HepG2 (cell line): ENCODE measurements at regions not wholly inside any gene's neighbourhood (a gene's known extent, or its start where the extent isn't known, plus 50 kb on each side); places are given as distances from the start of the nearest gene placed in this dataset.

Experiments used
- ATAC-seq: fragments of 200-7000 bp; cut with Tn5 transposase; 3 replicates; pipeline ENCODE4 v1.9.1; 2020; ENCODE audit warnings: mild to moderate bottlenecking, moderate library complexity
- BruUV-seq: library from RNA; stranded (reverse); fragments of 400-500 nt; replicated peaks from 2 replicates; lab custom pipeline; 2021; lab: Mats Ljungman, UMichigan
- CTCF ChIA-PET: fragments of 300-600 bp; formaldehyde crosslinking; extraction: SDS; loops from one replicate; lab custom pipeline; 2021; ENCODE audit warnings: low total read pairs, inconsistent platforms, low intra/inter-chr PET ratio; lab: Yijun Ruan, JAX
- POLR2A ChIA-PET: fragments of 350-600 bp; sonication (Branson Sonifier 250); formaldehyde crosslinking; loops from one replicate; lab custom pipeline; 2020; ENCODE audit warnings: antibody characterized with exemption, inconsistent platforms; lab: Yijun Ruan, JAX
- DNase-seq: peaks from one replicate; pipeline ENCODE4 v3.0.0-alpha.2; 2015; ENCODE audit warnings: low spot score
- FAIRE-seq: peaks from 3 replicates; lab custom pipeline; 2011; peaks lifted over from hg19 to GRCh38; lab: Jason Lieb, UNC
- H2AFZ ChIP-seq: one replicate; pipeline ENCODE4 v1.6.1; 2011; ENCODE audit warnings: low read length, inconsistent platforms
- H3K27ac ChIP-seq: fragments of 300-600 bp; 3 replicates; pipeline ENCODE4 v1.8.0; 2011; ENCODE audit warnings: mixed run types, mild to moderate bottlenecking, mixed read lengths, low read length, inconsistent platforms; ENCODE audit not compliant: insufficient read depth; ENCODE audit errors: extremely low read length
- H3K27me3 ChIP-seq, 2 experiments: fragments of 200-600 bp in 1 of 2; 2 replicates in 1 of 2; 3 replicates in 1 of 2; pipeline versions ENCODE4 v1.6.0 to v1.8.0; 2011; ENCODE audit warnings: low read length in 2 of 2, mild to moderate bottlenecking in 2 of 2, moderate library complexity in 2 of 2, inconsistent platforms in 1 of 2; ENCODE audit not compliant: insufficient read depth in 2 of 2, control insufficient read depth in 1 of 2
- H3K36me3 ChIP-seq, 2 experiments: fragments of 200-600 bp in 1 of 2; replicated peaks in 1 of 2; 2 replicates in 1 of 2; 3 replicates in 1 of 2; pipeline versions ENCODE4 v1.5.1 to v1.8.0; 2011; ENCODE audit warnings: low read length in 2 of 2, inconsistent platforms in 1 of 2; ENCODE audit not compliant: insufficient read depth in 2 of 2, control insufficient read depth in 1 of 2
- H3K4me1 ChIP-seq: 2 replicates; pipeline ENCODE4 v1.5.1; 2012; ENCODE audit warnings: low read length, inconsistent platforms; ENCODE audit not compliant: insufficient read depth
- H3K4me2 ChIP-seq: 2 replicates; pipeline ENCODE4 v1.6.0; 2011; ENCODE audit warnings: low read depth, low read length, inconsistent platforms
- H3K4me3 ChIP-seq, 3 experiments: fragments of 200-600 bp in 1 of 3; sonication (generic), shearing (Covaris generic) in 1 of 3; replicated peaks in 1 of 3; 2 replicates each; pipeline ENCODE4 v1.5.1; 2011 to 2016; ENCODE audit warnings: low read length in 3 of 3, inconsistent platforms in 2 of 3, low read depth in 2 of 3, mild to moderate bottlenecking in 2 of 3, control low read depth in 1 of 3, mixed read lengths in 1 of 3; ENCODE audit not compliant: insufficient read depth in 1 of 3
- H3K79me2 ChIP-seq: one replicate; pipeline ENCODE4 v1.6.1; 2011; ENCODE audit warnings: low read length, inconsistent platforms; ENCODE audit not compliant: insufficient read depth
- H3K9ac ChIP-seq: 2 replicates; pipeline ENCODE4 v1.6.0; 2011; ENCODE audit warnings: mild to moderate bottlenecking, low read depth, low read length, inconsistent platforms; ENCODE audit not compliant: insufficient read depth
- H3K9me3 ChIP-seq: 2 replicates; pipeline ENCODE4 v1.5.1; 2012; ENCODE audit warnings: mild to moderate bottlenecking, low read length
- H4K20me1 ChIP-seq: 2 replicates; pipeline ENCODE4 v1.6.0; 2011; ENCODE audit warnings: inconsistent platforms, mild to moderate bottlenecking, low read length, moderate library complexity; ENCODE audit not compliant: insufficient read depth
- AFF4 ChIP-seq: sonication (generic); formaldehyde crosslinking; IDR thresholded peaks from 2 replicates; pipeline ENCODE4 v1.4.0; 2020; ENCODE audit warnings: missing genetic modification reagents
- CENPX ChIP-seq: sonication (generic); formaldehyde crosslinking; IDR thresholded peaks from 2 replicates; pipeline ENCODE4 v1.9.0; 2021; ENCODE audit warnings: mild to moderate bottlenecking, missing genetic modification reagents, moderate library complexity
- DR1 ChIP-seq: sonication (generic); formaldehyde crosslinking; IDR thresholded peaks from 2 replicates; pipeline ENCODE4 v1.8.0; 2021; ENCODE audit warnings: mild to moderate bottlenecking, missing genetic modification reagents, inconsistent platforms
- FOSL1 ChIP-seq: sonication (generic); formaldehyde crosslinking; IDR thresholded peaks from 2 replicates; pipeline ENCODE4 v1.9.0; 2021; ENCODE audit warnings: missing genetic modification reagents, borderline replicate concordance
- FOXO1 ChIP-seq: sonication (generic); formaldehyde crosslinking; IDR thresholded peaks from 2 replicates; pipeline ENCODE4 v1.4.0; 2020; ENCODE audit warnings: missing genetic modification reagents
- HDAC6 ChIP-seq: fragments of 200-600 bp; sonication (generic); IDR thresholded peaks from 2 replicates; pipeline ENCODE4 v1.7.0; 2017; ENCODE audit warnings: mild to moderate bottlenecking, antibody characterized with exemption, low read length, low read depth
- KLF9 ChIP-seq: IDR thresholded peaks from 2 replicates; pipeline ENCODE4 v1.6.1; 2016; ENCODE audit warnings: low read depth
- PAF1 ChIP-seq: IDR thresholded peaks from 2 replicates; pipeline ENCODE4 v1.6.1; 2016; ENCODE audit warnings: missing genetic modification reagents, missing compliant biosample characterization
- SRY ChIP-seq: sonication (generic); formaldehyde crosslinking; IDR thresholded peaks from 2 replicates; pipeline ENCODE4 v1.8.0; 2022; ENCODE audit warnings: mild to moderate bottlenecking, missing genetic modification reagents
- STAT5B ChIP-seq: sonication (generic); formaldehyde crosslinking; IDR thresholded peaks from 2 replicates; pipeline ENCODE4 v1.4.0; 2020; ENCODE audit warnings: missing genetic modification reagents
- TOE1 ChIP-seq: sonication (generic); formaldehyde crosslinking; IDR thresholded peaks from 2 replicates; pipeline ENCODE4 v1.4.0; 2020; ENCODE audit warnings: mild to moderate bottlenecking, missing genetic modification reagents
- ZBTB10 ChIP-seq: sonication (generic); formaldehyde crosslinking; IDR thresholded peaks from 2 replicates; pipeline ENCODE4 v1.4.0; 2020; ENCODE audit warnings: missing genetic modification reagents, borderline replicate concordance
- ZNF136 ChIP-seq: sonication (generic); formaldehyde crosslinking; IDR thresholded peaks from 2 replicates; pipeline ENCODE4 v1.8.1; 2022; ENCODE audit warnings: low read depth, mild to moderate bottlenecking, moderate library complexity, missing genetic modification reagents
- ZNF335 ChIP-seq: sonication (generic); formaldehyde crosslinking; IDR thresholded peaks from 2 replicates; pipeline ENCODE4 v1.4.0; 2020; ENCODE audit warnings: missing genetic modification reagents
- ZNF589 ChIP-seq: sonication (generic); formaldehyde crosslinking; conservative IDR thresholded peaks from 2 replicates; pipeline ENCODE4 v1.8.0; 2022; ENCODE audit warnings: mild to moderate bottlenecking, moderate library complexity, missing genetic modification reagents
- ZNF75D ChIP-seq: sonication (generic); formaldehyde crosslinking; IDR thresholded peaks from 2 replicates; pipeline ENCODE4 v1.8.1; 2023; ENCODE audit warnings: missing genetic modification reagents, mild to moderate bottlenecking, borderline replicate concordance
- ZNF761 ChIP-seq: sonication (generic); formaldehyde crosslinking; conservative IDR thresholded peaks from 2 replicates; pipeline ENCODE4 v1.4.0; 2020; ENCODE audit warnings: mild to moderate bottlenecking, missing genetic modification reagents
- WGBS: methylation state at CpG from one replicate; pipeline ENCODE4 v1.1.6; 2017; ENCODE audit warnings: low lambda C conversion rate; 5-methylcytosine and 5-hydroxymethylcytosine counted together
- in situ Hi-C: cut with HindIII; loops from 2 replicates; pipeline ENCODE4 v1.10.0; 2017; ENCODE audit warnings: low pct_unique_long_range_greater_than_20kb; ENCODE audit not compliant: extremely low pct_ligation_motif_present
- intact Hi-C: fragments of 100-400 bp; cut with micrococcal nuclease; formaldehyde crosslinking; loops from one replicate; pipeline ENCODE4 v1.10.0; 2022; ENCODE audit not compliant: unreplicated experiment

GRCh38 chr10:35824704-35825103 is 182.6 kb upstream of the FZD8 start (continued):
- no peak for TF ChIP-seq FOXO1
- no peak for TF ChIP-seq STAT5B (CRISPR knock-in tag)
- TF ChIP-seq CENPX, result no peak
- TF ChIP-seq ZNF75D, result no peak
- no peak for TF ChIP-seq ZNF761
- no peak for TF ChIP-seq ZBTB10 (CRISPR knock-in tag)
- TF ChIP-seq DR1 (CRISPR knock-in tag), result no peak
- TF ChIP-seq ZNF335 (CRISPR knock-in tag), result no peak
- no peak for TF ChIP-seq ZNF136 (CRISPR knock-in tag)

- H4K20me1 ChIP-seq, result no peaks in the 10 kb centered on the region
- ChIA-PET POLR2A (no interaction called here), CTCF (no interaction called here)
- H3K4me1 ChIP-seq, result no peaks in the 10 kb centered on the region
- no TSS peak for BruUV-seq
- H3K4me3 ChIP-seq, result no peak overlapping the region
- no peak overlapping the region for H2AFZ ChIP-seq
- H3K36me3 ChIP-seq, result no peaks in the 10 kb centered on the region
- H3K27me3 ChIP-seq, result no peaks in the 10 kb centered on the region
- TF ChIP-seq PAF1 (no peak), SRY (CRISPR knock-in tag) (no peak), TOE1 (no peak), FOSL1 (CRISPR knock-in tag) (no peak), AFF4 (CRISPR knock-in tag) (no peak), ZNF589 (no peak), KLF9 (no peak), HDAC6 (no peak)
- ATAC-seq (peak; percentile 97), DNase-seq (peak; percentile 3), FAIRE-seq (no peak)
- intact Hi-C loops (no loop called here), in situ Hi-C loops (no loop called here)
- H3K9ac ChIP-seq, result no peak overlapping the region
- 0% methylated on average over 1 of the region's 9 CpGs for WGBS
- no peaks in the 10 kb centered on the region for H3K79me2 ChIP-seq
- no peak overlapping the region for H3K27ac ChIP-seq
- no peak overlapping the region for H3K4me2 ChIP-seq
- H3K9me3 ChIP-seq, result no peaks in the 10 kb centered on the region
Observed at GRCh38 chr10:35822316-35822715, 180.2 kb upstream of the FZD8 start.
